Body of pancreas (tissue), 4 donors: ENCODE measurements at regions not wholly inside any gene's neighbourhood (a gene's known extent, or its start where the extent isn't known, plus 50 kb on each side); places are given as distances from the start of the nearest gene placed in this dataset.
A peak's percentile ranks its signal among the peaks of the same experiment; 100 is the strongest.

ENCODE experiments used
- ATAC-seq: fragments of 150-250 bp; one replicate; pipeline ENCODE4 v1.9.1; 2016
- DNase-seq, 4 donors: peaks; one replicate each; pipeline ENCODE4 v3.0.0-alpha.2; 2019
- H3K27ac ChIP-seq, 4 donors: fragments of 200-600 bp; sonication (generic); 1 replicate in 3 of 4; 2 replicates in 1 of 4; pipeline versions ENCODE4 v1.5.1 to v1.6.1; 2016 to 2019; ENCODE audit warnings: mild to moderate bottlenecking in 1 of 4, mixed read lengths in 1 of 4, moderate library complexity in 1 of 4
- H3K27me3 ChIP-seq, 2 donors: fragments of 200-600 bp; sonication (generic); one replicate each; pipeline ENCODE4 v1.6.0; 2016; ENCODE audit warnings: mild to moderate bottlenecking in 1 of 2
- H3K36me3 ChIP-seq, 2 donors: fragments of 200-600 bp; sonication (generic); replicated peaks in 1 of 2; 2 replicates each; pipeline ENCODE4 v1.5.1; 2016; ENCODE audit warnings: low read depth in 2 of 2; ENCODE audit not compliant: insufficient read depth in 1 of 2
- H3K4me1 ChIP-seq: fragments of 200-600 bp; sonication (generic); one replicate; pipeline ENCODE4 v1.6.0; 2016
- H3K4me3 ChIP-seq, 2 donors: fragments of 200-600 bp; sonication (generic); 1 replicate in 1 of 2; 2 replicates in 1 of 2; pipeline ENCODE4 v1.5.1; 2016 to 2019
- H3K9me3 ChIP-seq, 3 donors: fragments of 200-600 bp; sonication (generic); 1 replicate in 2 of 3; 2 replicates in 1 of 3; pipeline ENCODE4 v1.5.1; 2016
- CTCF ChIP-seq, 7 experiments: fragments of 450-650 bp in 4 of 7; fragments of 200-600 bp in 3 of 7; sonication (generic) in 3 of 7; IDR thresholded peaks; one replicate each; pipeline ENCODE4 v1.5.1; 2016 to 2019; ENCODE audit warnings: antibody characterized with exemption in 7 of 7
- POLR2A ChIP-seq, 3 donors: fragments of 450-650 bp; IDR thresholded peaks; one replicate each; pipeline ENCODE4 v1.6.1; 2016; ENCODE audit warnings: antibody characterized with exemption in 3 of 3, mild to moderate bottlenecking in 2 of 3
- WGBS, 2 donors: methylation state at CpG; one replicate each; pipeline ENCODE4 v1.1.5; 2017; 5-methylcytosine and 5-hydroxymethylcytosine counted together
- intact Hi-C: fragments of 100-400 bp; cut with DNase I; formaldehyde crosslinking; loops from one replicate; pipeline ENCODE4 v1.15.1; 2023

GRCh38 chr1:81433676-81434075 lies 367.1 kb upstream of the ADGRL2 start:
- intact Hi-C loops: no loop called here
- no peak overlapping the region for H3K27ac ChIP-seq
- H3K27me3 ChIP-seq: no peaks in the 10 kb centered on the region
- no peaks in the 10 kb centered on the region for H3K36me3 ChIP-seq
- H3K4me1 ChIP-seq: peaks cover 5% of the 10 kb centered on the region
- no peak overlapping the region for H3K4me3 ChIP-seq
- ATAC-seq: no peak
- TF ChIP-seq POLR2A (IDR thresholded peaks at IDR 0.05) (no peak), CTCF (IDR thresholded peaks at IDR 0.05) (no peak)
- no peak for DNase-seq
- WGBS, 2 donors: 66 to 67% methylated on average over 2 of the region's 2 CpGs
- no peaks in the 10 kb centered on the region for H3K9me3 ChIP-seq

- 76 to 78% methylated on average over 8 of the region's 8 CpGs for WGBS, 2 donors
- H3K4me1 ChIP-seq: peaks cover 5% of the 10 kb centered on the region
- no peak overlapping the region for H3K27ac ChIP-seq
- DNase-seq: no peak
- no peaks in the 10 kb centered on the region for H3K27me3 ChIP-seq
- TF ChIP-seq CTCF (IDR thresholded peaks at IDR 0.05) (no peak), POLR2A (IDR thresholded peaks at IDR 0.05) (no peak)
- intact Hi-C loops: no loop called here
- H3K4me3 ChIP-seq: no peak overlapping the region
- no peaks in the 10 kb centered on the region for H3K9me3 ChIP-seq
- no peaks in the 10 kb centered on the region for H3K36me3 ChIP-seq
- peak; percentile 38 for ATAC-seq
Measured at GRCh38 chr1:81432654-81433109, 368.1 kb upstream of the ADGRL2 start.

GRCh38 chr1:81432059-81432458 lies 368.7 kb upstream of the ADGRL2 start:
- intact Hi-C loops: no loop called here
- TF ChIP-seq POLR2A (IDR thresholded peaks at IDR 0.05) (no peak), CTCF (IDR thresholded peaks at IDR 0.05) (no peak)
- ATAC-seq: no peak
- no peaks in the 10 kb centered on the region for H3K36me3 ChIP-seq
- WGBS, 2 donors: 69 to 70% methylated on average over 4 of the region's 4 CpGs
- H3K9me3 ChIP-seq: no peaks in the 10 kb centered on the region
- no peak overlapping the region for H3K4me3 ChIP-seq
- DNase-seq: no peak
- H3K4me1 ChIP-seq: peaks cover 5% of the 10 kb centered on the region
- peak overlapping the region in 1 of 4 donors; percentile 11 for H3K27ac ChIP-seq
- H3K27me3 ChIP-seq: no peaks in the 10 kb centered on the region

- no peaks in the 10 kb centered on the region for H3K27me3 ChIP-seq
- no peak for ATAC-seq
- TF ChIP-seq CTCF (IDR thresholded peaks at IDR 0.05) (no peak), POLR2A (IDR thresholded peaks at IDR 0.05) (no peak)
- H3K9me3 ChIP-seq: no peaks in the 10 kb centered on the region
- H3K27ac ChIP-seq: no peak overlapping the region
- WGBS, 2 donors: 74 to 86% methylated on average over 2 of the region's 2 CpGs
- H3K4me3 ChIP-seq: no peak overlapping the region
- DNase-seq: no peak
- intact Hi-C loops: no loop called here
- no peaks in the 10 kb centered on the region for H3K36me3 ChIP-seq
- peaks cover 5% of the 10 kb centered on the region for H3K4me1 ChIP-seq
Measured at GRCh38 chr1:81431624-81432000, 369.1 kb upstream of the ADGRL2 start.

- ATAC-seq (no peak), DNase-seq (no peak)
- peaks cover 5% of the 10 kb centered on the region for H3K4me1 ChIP-seq
- 59 to 67% methylated on average over 6 of the region's 6 CpGs for WGBS, 2 donors
- no peak overlapping the region for H3K4me3 ChIP-seq
- H3K9me3 ChIP-seq: no peaks in the 10 kb centered on the region
- H3K27ac ChIP-seq: no peak overlapping the region
- no peaks in the 10 kb centered on the region for H3K27me3 ChIP-seq
- no peaks in the 10 kb centered on the region for H3K36me3 ChIP-seq
- TF ChIP-seq CTCF (IDR thresholded peaks at IDR 0.05): no peak
- no peak for TF ChIP-seq POLR2A (IDR thresholded peaks at IDR 0.05)
- intact Hi-C loops: no loop called here
Measured at GRCh38 chr1:81430955-81431623, 369.6 kb upstream of the ADGRL2 start.
